ENCODE measurements at regions not wholly inside any gene's neighbourhood (a gene's known extent, or its start where the extent isn't known, plus 50 kb on each side); places are given as distances from the start of the nearest gene placed in this dataset.
A peak's percentile ranks its signal among the peaks of the same experiment; 100 is the strongest.

- H3K27ac ChIP-seq, result peak overlapping the region; percentile 49 to 60
Measured at GRCh38 chr15:93830221-93831080, 400.9 kb upstream of the MCTP2 start.

GRCh38 chr15:93829115-93829870, 402.1 kb upstream of the MCTP2 start:
- H3K9me3 ChIP-seq, result no peaks in the 10 kb centered on the region
- intact Hi-C loops (cut with DNase I; ENCODE audit: low total_unique reads), result no loop called here
- H3K27ac ChIP-seq, result peak overlapping the region; percentile 49 to 60
- TF ChIP-seq CTCF (IDR thresholded peaks at IDR 0.05), result no peak
- H3K36me3 ChIP-seq, result no peaks in the 10 kb centered on the region
- H3K4me1 ChIP-seq, result no peaks in the 10 kb centered on the region
- no peaks in the 10 kb centered on the region for H3K27me3 ChIP-seq
- H3K4me3 ChIP-seq, result no peak overlapping the region
- peak; percentile 34 to 46 for DNase-seq

More at GRCh38 chr15:93830221-93831080, 400.9 kb upstream of the MCTP2 start:
- intact Hi-C loops (cut with DNase I; ENCODE audit: low total_unique reads), result no loop called here
- no peaks in the 10 kb centered on the region for H3K27me3 ChIP-seq
- TF ChIP-seq POLR2A (IDR thresholded peaks at IDR 0.05), result no peak
- no peak for TF ChIP-seq CTCF (IDR thresholded peaks at IDR 0.05)
- H3K9me3 ChIP-seq, result no peaks in the 10 kb centered on the region
- no peak overlapping the region for H3K4me3 ChIP-seq
- DNase-seq, result no peak
- H3K36me3 ChIP-seq, result no peaks in the 10 kb centered on the region
- no peaks in the 10 kb centered on the region for H3K4me1 ChIP-seq

DNA sequence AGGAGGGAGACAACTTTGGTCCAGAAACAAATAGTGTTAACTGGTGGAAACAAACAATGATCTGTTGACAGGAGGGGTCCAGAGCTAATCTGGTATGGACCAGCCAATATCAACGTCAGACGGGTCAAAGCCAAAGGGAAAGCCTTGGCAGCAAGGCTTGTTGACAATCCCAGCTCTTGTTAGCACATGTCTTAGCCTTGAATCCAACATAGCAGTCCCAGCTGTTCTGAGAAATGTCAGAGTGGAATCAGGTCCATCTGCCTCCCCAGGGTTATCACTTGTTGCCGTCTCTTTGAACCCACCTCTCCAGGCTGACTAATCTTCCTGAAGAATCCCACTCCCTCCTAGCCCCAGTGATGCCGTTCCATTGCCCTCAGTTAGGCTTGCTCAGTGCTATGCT, 404.6 kb upstream of the MCTP2 start:
- H3K27me3 ChIP-seq, result no peaks in the 10 kb centered on the region
- intact Hi-C loops (cut with DNase I; ENCODE audit: low total_unique reads), result no loop called here
- no peaks in the 10 kb centered on the region for H3K9me3 ChIP-seq
- TF ChIP-seq CTCF (IDR thresholded peaks at IDR 0.05) (no peak), POLR2A (IDR thresholded peaks at IDR 0.05) (no peak)
- no peak overlapping the region for H3K4me3 ChIP-seq
- no peak for DNase-seq
- H3K27ac ChIP-seq, result no peak overlapping the region
- no peaks in the 10 kb centered on the region for H3K4me1 ChIP-seq
- H3K36me3 ChIP-seq, result no peaks in the 10 kb centered on the region

DNA sequence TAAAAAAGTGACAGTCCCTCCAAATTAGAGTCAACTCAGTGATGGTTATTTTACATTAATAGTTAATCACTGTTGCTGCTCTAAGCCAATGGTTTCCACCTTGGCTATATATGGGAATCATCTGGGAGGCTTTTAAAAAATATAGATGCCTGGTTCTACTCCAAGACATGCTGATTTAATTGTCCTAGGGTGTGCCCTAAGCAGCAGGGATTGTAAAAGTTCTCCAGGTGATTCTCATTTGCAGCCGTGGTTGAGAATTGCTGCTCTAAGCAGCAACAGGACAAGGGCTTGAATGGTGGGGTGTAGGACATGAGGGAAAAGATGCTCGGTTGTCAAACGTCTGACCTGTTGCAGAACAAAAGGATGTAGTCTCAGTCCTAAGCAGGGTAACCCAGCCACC, 405.1 kb upstream of the MCTP2 start:
- H3K4me3 ChIP-seq, result no peak overlapping the region
- TF ChIP-seq CTCF (IDR thresholded peaks at IDR 0.05) (no peak), POLR2A (IDR thresholded peaks at IDR 0.05) (no peak)
- no peaks in the 10 kb centered on the region for H3K36me3 ChIP-seq
- H3K27ac ChIP-seq, result no peak overlapping the region
- H3K4me1 ChIP-seq, result no peaks in the 10 kb centered on the region
- no peaks in the 10 kb centered on the region for H3K9me3 ChIP-seq
- intact Hi-C loops (cut with DNase I; ENCODE audit: low total_unique reads), result no loop called here
- no peaks in the 10 kb centered on the region for H3K27me3 ChIP-seq
- no peak for DNase-seq

DNA sequence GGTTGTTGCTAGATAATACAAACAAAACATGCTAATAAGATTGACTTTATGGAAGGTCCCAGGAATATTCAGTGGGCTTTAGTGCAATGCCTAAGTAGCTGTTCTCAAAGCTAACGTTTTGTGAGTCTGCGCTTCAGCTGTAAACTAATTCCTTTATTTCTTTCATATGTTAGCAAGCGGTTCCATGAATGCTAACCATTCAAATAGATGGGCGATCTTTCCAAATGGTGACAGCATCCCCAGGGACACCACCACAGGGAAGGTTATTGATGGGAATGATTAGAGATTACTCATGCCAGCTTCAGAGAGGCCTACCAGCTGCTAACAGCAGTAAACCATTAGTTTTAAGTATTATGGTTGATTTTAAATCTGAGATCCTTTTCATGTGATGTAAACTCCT, 405.7 kb upstream of the MCTP2 start:
- Histone ChIP-seq H3K4me1 (no peaks in the 10 kb centered on the region), H3K36me3 (no peaks in the 10 kb centered on the region), H3K27me3 (no peaks in the 10 kb centered on the region), H3K27ac (no peak overlapping the region), H3K9me3 (no peaks in the 10 kb centered on the region), H3K4me3 (no peak overlapping the region)
- TF ChIP-seq POLR2A (IDR thresholded peaks at IDR 0.05) (no peak), CTCF (IDR thresholded peaks at IDR 0.05) (no peak)
- intact Hi-C loops (cut with DNase I; ENCODE audit: low total_unique reads), result no loop called here
- DNase-seq, result no peak

Measured in uterus (tissue), 3 donors.